ENCODE measurements at regions not wholly inside any gene's neighbourhood (a gene's known extent, or its start where the extent isn't known, plus 50 kb on each side); places are given as distances from the start of the nearest gene placed in this dataset.

- no peak overlapping the region for H3K4me3 ChIP-seq
- no peaks in the 10 kb centered on the region for H3K9me3 ChIP-seq (replicated peaks in 1 of 11)
- peak overlapping the region in 3 of 11 experiments; percentile 64 to 74 (median 64); a peak in 6 of 22 replicates for H3K4me2 ChIP-seq
- peaks cover 0 to 39% (median 0%) of the 10 kb centered on the region in 10 experiments; a peak in 7 of 20 replicates for H3K4me1 ChIP-seq
- peak overlapping the region in 1 of 11 experiments; percentile 39; a peak in 1 of 22 replicates for H3K9ac ChIP-seq
- H4K20me1 ChIP-seq, result no peaks in the 10 kb centered on the region
- peak overlapping the region in 2 of 11 experiments; percentile 59 to 81; a peak in 6 of 22 replicates for H3K27ac ChIP-seq
- no peak for TF ChIP-seq Cebpa-rat (IDR thresholded peaks at IDR 0.05)
- no peaks in the 10 kb centered on the region for H3K36me3 ChIP-seq
- H3K27me3 ChIP-seq, result no peaks in the 10 kb centered on the region
Observed at GRCh38 chr7:49324040-49324439, 399.7 kb downstream of the CDC14C start.

- H3K36me3 ChIP-seq, result no peaks in the 10 kb centered on the region
- no peak overlapping the region for H3K9ac ChIP-seq
- H3K27ac ChIP-seq, result peak overlapping the region in 2 of 11 experiments; percentile 59 to 81; a peak in 4 of 22 replicates
- H3K4me3 ChIP-seq, result no peak overlapping the region
- no peaks in the 10 kb centered on the region for H4K20me1 ChIP-seq
- no peaks in the 10 kb centered on the region for H3K27me3 ChIP-seq
- TF ChIP-seq Cebpa-rat (IDR thresholded peaks at IDR 0.05), result no peak
- peak overlapping the region in 3 of 11 experiments; percentile 64 to 74 (median 64); a peak in 5 of 22 replicates for H3K4me2 ChIP-seq
- no peaks in the 10 kb centered on the region for H3K9me3 ChIP-seq (replicated peaks in 1 of 11)
- peaks cover 0 to 39% (median 0%) of the 10 kb centered on the region in 10 experiments; a peak in 7 of 20 replicates for H3K4me1 ChIP-seq
Observed at GRCh38 chr7:49324707-49325106, 400.4 kb downstream of the CDC14C start.

- Histone ChIP-seq H3K27me3 (no peaks in the 10 kb centered on the region), H4K20me1 (no peaks in the 10 kb centered on the region), H3K27ac (no peak overlapping the region), H3K4me3 (no peak overlapping the region), H3K4me1 (peaks cover 0 to 39% (median 0%) of the 10 kb centered on the region in 10 experiments; a peak in 7 of 20 replicates), H3K9me3 (replicated peaks in 1 of 11) (no peaks in the 10 kb centered on the region), H3K36me3 (no peaks in the 10 kb centered on the region), H3K9ac (no peak overlapping the region), H3K4me2 (peak overlapping the region in 1 of 11 experiments; percentile 64; a peak in 2 of 22 replicates)
- TF ChIP-seq Cebpa-rat (IDR thresholded peaks at IDR 0.05), result no peak
Observed at GRCh38 chr7:49325571-49325970, 401.2 kb downstream of the CDC14C start.

GRCh38 chr7:49327155-49327554 lies 402.8 kb downstream of the CDC14C start:
- no peak for TF ChIP-seq Cebpa-rat (IDR thresholded peaks at IDR 0.05)

GRCh38 chr7:49333180-49333881 lies 409.0 kb downstream of the CDC14C start:
- Histone ChIP-seq H3K9me3 (replicated peaks in 1 of 11) (no peaks in the 10 kb centered on the region), H3K27me3 (no peaks in the 10 kb centered on the region), H3K4me3 (no peak overlapping the region), H3K9ac (no peak overlapping the region), H3K4me1 (peaks cover 0 to 16% (median 4%) of the 10 kb centered on the region in 10 experiments; a peak in 7 of 20 replicates), H3K27ac (no peak overlapping the region), H4K20me1 (no peaks in the 10 kb centered on the region), H3K4me2 (peak overlapping the region in 4 of 11 experiments; percentile 0 to 44 (median 21); a peak in 5 of 22 replicates), H3K36me3 (no peaks in the 10 kb centered on the region)
- no peak for TF ChIP-seq Cebpa-rat (IDR thresholded peaks at IDR 0.05)

More at GRCh38 chr7:49327155-49327554, 402.8 kb downstream of the CDC14C start:
- Histone ChIP-seq H3K4me3 (no peak overlapping the region), H3K27me3 (no peaks in the 10 kb centered on the region), H4K20me1 (no peaks in the 10 kb centered on the region), H3K4me1 (peaks cover 0 to 33% (median 0%) of the 10 kb centered on the region in 10 experiments; a peak in 7 of 20 replicates), H3K4me2 (no peak overlapping the region), H3K9me3 (replicated peaks in 1 of 11) (no peaks in the 10 kb centered on the region), H3K27ac (no peak overlapping the region), H3K36me3 (no peaks in the 10 kb centered on the region), H3K9ac (no peak overlapping the region)

- Histone ChIP-seq H3K4me2 (no peak overlapping the region), H3K9me3 (replicated peaks in 1 of 11) (peaks cover 0 to 5% (median 0%) of the 10 kb centered on the region in 11 experiments; a peak in 1 of 22 replicates), H3K4me3 (no peak overlapping the region), H3K4me1 (no peaks in the 10 kb centered on the region), H3K27me3 (no peaks in the 10 kb centered on the region), H3K36me3 (no peaks in the 10 kb centered on the region), H4K20me1 (no peaks in the 10 kb centered on the region), H3K27ac (no peak overlapping the region), H3K9ac (no peak overlapping the region)
- no peak for TF ChIP-seq Cebpa-rat (IDR thresholded peaks at IDR 0.05)
Observed at GRCh38 chr7:49341849-49342248, 417.5 kb downstream of the CDC14C start.

GRCh38 chr7:49344556-49344955 lies 420.2 kb downstream of the CDC14C start:
- TF ChIP-seq Cebpa-rat (IDR thresholded peaks at IDR 0.05), result no peak
- H3K4me1 ChIP-seq, result no peaks in the 10 kb centered on the region
- H3K27ac ChIP-seq, result no peak overlapping the region
- no peak overlapping the region for H3K4me3 ChIP-seq
- H4K20me1 ChIP-seq, result no peaks in the 10 kb centered on the region
- H3K9me3 ChIP-seq (replicated peaks in 1 of 11), result peaks cover 0 to 5% (median 0%) of the 10 kb centered on the region in 11 experiments; a peak in 1 of 22 replicates
- H3K27me3 ChIP-seq, result no peaks in the 10 kb centered on the region
- no peak overlapping the region for H3K4me2 ChIP-seq
- no peak overlapping the region for H3K9ac ChIP-seq
- H3K36me3 ChIP-seq, result no peaks in the 10 kb centered on the region

GRCh38 chr7:49346195-49346899 lies 422.0 kb downstream of the CDC14C start:
- Histone ChIP-seq H3K4me1 (no peaks in the 10 kb centered on the region), H3K36me3 (no peaks in the 10 kb centered on the region), H3K4me2 (no peak overlapping the region), H3K27ac (no peak overlapping the region), H3K9me3 (replicated peaks in 1 of 11) (peaks cover 0 to 5% (median 0%) of the 10 kb centered on the region in 11 experiments; a peak in 1 of 22 replicates), H3K27me3 (no peaks in the 10 kb centered on the region), H3K4me3 (no peak overlapping the region), H4K20me1 (no peaks in the 10 kb centered on the region), H3K9ac (no peak overlapping the region)
- TF ChIP-seq Cebpa-rat (IDR thresholded peaks at IDR 0.05), result no peak

- no peaks in the 10 kb centered on the region for H3K36me3 ChIP-seq
- H3K4me1 ChIP-seq, result no peaks in the 10 kb centered on the region
- H3K9ac ChIP-seq, result no peak overlapping the region
- H3K27ac ChIP-seq, result no peak overlapping the region
- no peak overlapping the region for H3K4me2 ChIP-seq
- no peak for TF ChIP-seq Cebpa-rat (IDR thresholded peaks at IDR 0.05)
- peaks cover 0 to 9% (median 0%) of the 10 kb centered on the region in 11 experiments; a peak in 1 of 22 replicates for H3K9me3 ChIP-seq (replicated peaks in 1 of 11)
- no peaks in the 10 kb centered on the region for H3K27me3 ChIP-seq
- H4K20me1 ChIP-seq, result no peaks in the 10 kb centered on the region
- no peak overlapping the region for H3K4me3 ChIP-seq
Observed at GRCh38 chr7:49367072-49367471, 406.4 kb upstream of the VWC2 start.

Measured in BLaER1 treated with 17β-estradiol and CSF1 and Interleukin-3, amounts not matched to agents 10 nM and 100 nM (cell line).